GM12864 (cell line): ENCODE measurements at regions not wholly inside any gene's neighbourhood (a gene's known extent, or its start where the extent isn't known, plus 50 kb on each side); places are given as distances from the start of the nearest gene placed in this dataset.

ENCODE experiments used
- DNase-seq: peaks from one replicate; pipeline ENCODE4 v3.0.0-alpha.2; 2011; ENCODE audit warnings: low read depth
- H3K4me3 ChIP-seq: 2 replicates; pipeline ENCODE4 v1.5.1; 2011; ENCODE audit warnings: mild to moderate bottlenecking, low read depth, low read length, control low read depth
- CTCF ChIP-seq: IDR thresholded peaks from 2 replicates; pipeline ENCODE4 v1.5.1; 2011; ENCODE audit warnings: low read depth, mild to moderate bottlenecking, moderate library complexity, low read length, control low read depth, inconsistent platforms; ENCODE audit errors: missing control alignments

- no peak for TF ChIP-seq CTCF
- H3K4me3 ChIP-seq, result no peak overlapping the region
- DNase-seq, result no peak
Measured at GRCh38 chr16:86927699-86928098, 349.4 kb downstream of the FOXL1 start.

GRCh38 chr16:86928523-86929011 lies 350.2 kb downstream of the FOXL1 start:
- peak; percentile 16 for DNase-seq
- TF ChIP-seq CTCF, result no peak
- no peak overlapping the region for H3K4me3 ChIP-seq

- DNase-seq, result no peak
- no peak overlapping the region for H3K4me3 ChIP-seq
- TF ChIP-seq CTCF, result no peak
Measured at GRCh38 chr16:86929057-86929871, 350.9 kb downstream of the FOXL1 start.

GRCh38 chr16:86930001-86930400 lies 351.7 kb downstream of the FOXL1 start:
- no peak for DNase-seq
- TF ChIP-seq CTCF, result no peak

GRCh38 chr16:86930663-86931373 lies 352.5 kb downstream of the FOXL1 start:
- DNase-seq, result no peak
- no peak overlapping the region for H3K4me3 ChIP-seq
- no peak for TF ChIP-seq CTCF

More at GRCh38 chr16:86930001-86930400, 351.7 kb downstream of the FOXL1 start:
- H3K4me3 ChIP-seq, result no peak overlapping the region

- no peak overlapping the region for H3K4me3 ChIP-seq
- no peak for DNase-seq
- no peak for TF ChIP-seq CTCF
Measured at GRCh38 chr16:86931410-86931941, 353.1 kb downstream of the FOXL1 start.
